ENCODE measurements at regions not wholly inside any gene's neighbourhood (a gene's known extent, or its start where the extent isn't known, plus 50 kb on each side); places are given as distances from the start of the nearest gene placed in this dataset.

GRCh38 chr5:73380041-73380440, 68.5 kb downstream of the FOXD1 start:
- no peak for TF ChIP-seq POLR2A (IDR thresholded peaks at IDR 0.05)
- TF ChIP-seq CTCF (IDR thresholded peaks at IDR 0.05), result no peak
